HG03521 (cell line): ENCODE measurements at regions not wholly inside any gene's neighbourhood (a gene's known extent, or its start where the extent isn't known, plus 50 kb on each side); places are given as distances from the start of the nearest gene placed in this dataset.

Experiments used
- ATAC-seq: cut with Tn5 transposase; IDR thresholded peaks from one replicate; pipeline ENCODE4 v1.9.1; 2021; ENCODE audit warnings: mild to moderate bottlenecking, moderate library complexity; ENCODE audit not compliant: unreplicated experiment

GRCh38 chr6:165884813-165885765 lies 222.0 kb upstream of the PDE10A start:
- ATAC-seq = peak; percentile 90

- ATAC-seq = no peak
Observed at GRCh38 chr6:165883851-165884640, 221.0 kb upstream of the PDE10A start.

GRCh38 chr6:165881806-165882205 lies 218.8 kb upstream of the PDE10A start:
- no peak for ATAC-seq

- no peak for ATAC-seq
Observed at GRCh38 chr6:165880686-165881085, 217.6 kb upstream of the PDE10A start.

- no peak for ATAC-seq
Observed at GRCh38 chr6:165877773-165878172, 214.7 kb upstream of the PDE10A start.

GRCh38 chr6:165877192-165877591 lies 214.2 kb upstream of the PDE10A start:
- ATAC-seq = no peak

- ATAC-seq = no peak
Observed at GRCh38 chr6:165876588-165876987, 213.5 kb upstream of the PDE10A start.

- no peak for ATAC-seq
Observed at GRCh38 chr6:165875946-165876345, 212.9 kb upstream of the PDE10A start.

- no peak for ATAC-seq
Observed at GRCh38 chr6:165873976-165874375, 210.9 kb upstream of the PDE10A start.

- ATAC-seq = no peak
Observed at GRCh38 chr6:165872811-165873210, 209.8 kb upstream of the PDE10A start.

- no peak for ATAC-seq
Observed at GRCh38 chr6:165872311-165872710, 209.3 kb upstream of the PDE10A start.

- ATAC-seq = no peak
Observed at GRCh38 chr6:165871571-165871970, 208.5 kb upstream of the PDE10A start.

GRCh38 chr6:165869526-165869925 lies 206.5 kb upstream of the PDE10A start:
- no peak for ATAC-seq

GRCh38 chr6:165864925-165865324 lies 201.9 kb upstream of the PDE10A start:
- no peak for ATAC-seq

GRCh38 chr6:165864218-165864617 lies 201.2 kb upstream of the PDE10A start:
- no peak for ATAC-seq

- ATAC-seq = no peak
Observed at GRCh38 chr6:165863801-165864200, 200.8 kb upstream of the PDE10A start.

GRCh38 chr6:165862813-165863212 lies 199.8 kb upstream of the PDE10A start:
- ATAC-seq = no peak

GRCh38 chr6:165861226-165861625 lies 198.2 kb upstream of the PDE10A start:
- no peak for ATAC-seq

- ATAC-seq = no peak
Observed at GRCh38 chr6:165858586-165858985, 195.5 kb upstream of the PDE10A start.

GRCh38 chr6:165855856-165856255 lies 192.8 kb upstream of the PDE10A start:
- ATAC-seq = no peak

GRCh38 chr6:165854863-165855593 lies 192.0 kb upstream of the PDE10A start:
- ATAC-seq = no peak
